HG03575 (cell line): ENCODE measurements at regions not wholly inside any gene's neighbourhood (a gene's known extent, or its start where the extent isn't known, plus 50 kb on each side); places are given as distances from the start of the nearest gene placed in this dataset.
"Not testable (repeated sequence)": the region's sequence is repeated elsewhere in the genome, so short reads cannot be mapped to it uniquely, and the experiment has no call there.

ENCODE experiments used
- ATAC-seq: cut with Tn5 transposase; IDR thresholded peaks from one replicate; pipeline ENCODE4 v1.9.1; 2021; ENCODE audit not compliant: unreplicated experiment, insufficient number of reproducible peaks, low FRiP score; ENCODE audit errors: extremely low read depth

GRCh38 chr14:39664646-39665045 is 232.4 kb upstream of the FBXO33 start:
- ATAC-seq: no peak

GRCh38 chr14:39641224-39641623 is 209.0 kb upstream of the FBXO33 start:
- ATAC-seq: no peak

GRCh38 chr14:39639009-39639408 is 206.8 kb upstream of the FBXO33 start:
- ATAC-seq: not testable (repeated sequence)

GRCh38 chr14:39628087-39628486 is 195.9 kb upstream of the FBXO33 start:
- no peak for ATAC-seq

GRCh38 chr14:39626589-39627576 is 194.7 kb upstream of the FBXO33 start:
- ATAC-seq: no peak

GRCh38 chr14:39621678-39622077 is 189.4 kb upstream of the FBXO33 start:
- no peak for ATAC-seq

- no peak for ATAC-seq
These were observed 189.0 kb upstream of the FBXO33 start for GRCh38 chr14:39621223-39621622.

- ATAC-seq: no peak
These were observed 185.3 kb upstream of the FBXO33 start for GRCh38 chr14:39617537-39617936.

- no peak for ATAC-seq
These were observed 183.1 kb upstream of the FBXO33 start for GRCh38 chr14:39615352-39615751.

GRCh38 chr14:39614297-39614923 is 182.2 kb upstream of the FBXO33 start:
- ATAC-seq: no peak

GRCh38 chr14:39609119-39609518 is 176.9 kb upstream of the FBXO33 start:
- ATAC-seq: no peak

- ATAC-seq: no peak
These were observed 175.7 kb upstream of the FBXO33 start for GRCh38 chr14:39607978-39608377.

GRCh38 chr14:39603942-39604341 is 171.7 kb upstream of the FBXO33 start:
- no peak for ATAC-seq

- no peak for ATAC-seq
These were observed 161.1 kb upstream of the FBXO33 start for GRCh38 chr14:39593377-39593776.

GRCh38 chr14:39592116-39592789 is 160.0 kb upstream of the FBXO33 start:
- no peak for ATAC-seq

- ATAC-seq: not testable (repeated sequence)
These were observed 157.6 kb upstream of the FBXO33 start for GRCh38 chr14:39589882-39590281.

GRCh38 chr14:39582028-39582654 is 149.9 kb upstream of the FBXO33 start:
- ATAC-seq: no peak

GRCh38 chr14:39581474-39581873 is 149.2 kb upstream of the FBXO33 start:
- ATAC-seq: no peak

- no peak for ATAC-seq
These were observed 148.5 kb upstream of the FBXO33 start for GRCh38 chr14:39580696-39581095.
